Occipital lobe (tissue), 1 donor: ENCODE measurements at regions not wholly inside any gene's neighbourhood (a gene's known extent, or its start where the extent isn't known, plus 50 kb on each side); places are given as distances from the start of the nearest gene placed in this dataset.

Experiments
- DNase-seq: peaks from one replicate; lab custom pipeline; 2025; lab: John Stamatoyannopoulos, UW

- no peak for DNase-seq
Measured at GRCh38 chr3:54021071-54021470, 101.3 kb upstream of the CACNA2D3 start.

GRCh38 chr3:54020436-54020835 is 101.9 kb upstream of the CACNA2D3 start:
- DNase-seq, result no peak

GRCh38 chr3:54014067-54014466 is 108.3 kb upstream of the CACNA2D3 start:
- DNase-seq, result no peak

- DNase-seq, result no peak
Measured at GRCh38 chr3:54008744-54009143, 113.6 kb upstream of the CACNA2D3 start.

- DNase-seq, result peak; percentile 45
Measured at GRCh38 chr3:54008099-54008498, 114.3 kb upstream of the CACNA2D3 start.

- no peak for DNase-seq
Measured at GRCh38 chr3:54004335-54004734, 112.7 kb upstream of the SELENOK start.

GRCh38 chr3:54003136-54003535 is 111.5 kb upstream of the SELENOK start:
- no peak for DNase-seq

GRCh38 chr3:53999725-54000124 is 108.1 kb upstream of the SELENOK start:
- DNase-seq, result no peak

GRCh38 chr3:53998980-53999379 is 107.3 kb upstream of the SELENOK start:
- no peak for DNase-seq

GRCh38 chr3:53997476-53997875 is 105.8 kb upstream of the SELENOK start:
- no peak for DNase-seq

GRCh38 chr3:53996141-53996874 is 104.6 kb upstream of the SELENOK start:
- DNase-seq, result no peak

- peak; percentile 23 for DNase-seq
Measured at GRCh38 chr3:53994986-53995603, 103.4 kb upstream of the SELENOK start.

GRCh38 chr3:53991240-53991639 is 99.6 kb upstream of the SELENOK start:
- no peak for DNase-seq

- DNase-seq, result no peak
Measured at GRCh38 chr3:53989946-53990345, 98.3 kb upstream of the SELENOK start.

- no peak for DNase-seq
Measured at GRCh38 chr3:53989451-53989850, 97.8 kb upstream of the SELENOK start.

- no peak for DNase-seq
Measured at GRCh38 chr3:53978386-53978785, 86.7 kb upstream of the SELENOK start.

GRCh38 chr3:53975382-53975781 is 83.7 kb upstream of the SELENOK start:
- no peak for DNase-seq

GRCh38 chr3:53974324-53974723 is 82.7 kb upstream of the SELENOK start:
- no peak for DNase-seq

GRCh38 chr3:53973905-53974304 is 82.2 kb upstream of the SELENOK start:
- DNase-seq, result no peak

GRCh38 chr3:53970661-53971060 is 79.0 kb upstream of the SELENOK start:
- DNase-seq, result no peak

- DNase-seq, result no peak
Measured at GRCh38 chr3:53969086-53969485, 77.4 kb upstream of the SELENOK start.

GRCh38 chr3:53965291-53965690 is 73.6 kb upstream of the SELENOK start:
- no peak for DNase-seq

- DNase-seq, result no peak
Measured at GRCh38 chr3:53957831-53958230, 66.2 kb upstream of the SELENOK start.
